OCI-LY7 (cell line): ENCODE measurements at regions not wholly inside any gene's neighbourhood (a gene's known extent, or its start where the extent isn't known, plus 50 kb on each side); places are given as distances from the start of the nearest gene placed in this dataset.

ENCODE experiments used
- BruUV-seq: library from RNA; stranded (reverse); fragments of 400-500 nt; replicated peaks from 2 replicates; lab custom pipeline; 2021; lab: Mats Ljungman, UMichigan
- CTCF ChIA-PET: fragments of 300-600 bp; sonication (Branson Sonifier 250); formaldehyde crosslinking; loops from one replicate; lab custom pipeline; 2022; ENCODE audit warnings: antibody characterized with exemption; ENCODE audit not compliant: unreplicated experiment; lab: Charles Lee
- POLR2A ChIA-PET: fragments of 300-600 bp; sonication (Branson Sonifier 250); formaldehyde crosslinking; loops from one replicate; lab custom pipeline; 2022; ENCODE audit warnings: antibody characterized with exemption; lab: Charles Lee
- DNase-seq: peaks from one replicate; pipeline ENCODE4 v3.0.0-alpha.2; 2015; ENCODE audit warnings: low spot score
- H2AFZ ChIP-seq: fragments of 200-600 bp; sonication (generic), shearing (Covaris generic); 2 replicates; pipeline ENCODE4 v1.6.1; 2014; ENCODE audit warnings: mild to moderate bottlenecking, antibody characterized with exemption, low read length, moderate library complexity
- H3K27ac ChIP-seq: fragments of 200-600 bp; sonication (generic); 2 replicates; pipeline ENCODE4 v1.5.1; 2014; ENCODE audit warnings: mixed run types, low read depth, mild to moderate bottlenecking, moderate library complexity, low read length, inconsistent platforms; ENCODE audit not compliant: poor library complexity, severe bottlenecking
- H3K36me3 ChIP-seq: fragments of 200-600 bp; sonication (generic); 2 replicates; pipeline ENCODE4 v1.6.1; 2014; ENCODE audit warnings: mild to moderate bottlenecking, antibody characterized with exemption, low read length, moderate library complexity, mixed read lengths; ENCODE audit not compliant: insufficient read depth
- H3K4me1 ChIP-seq: fragments of 200-600 bp; sonication (generic); 2 replicates; pipeline ENCODE4 v1.5.1; 2014; ENCODE audit warnings: mild to moderate bottlenecking, low read length; ENCODE audit not compliant: insufficient read depth, poor library complexity, severe bottlenecking
- H3K4me2 ChIP-seq: fragments of 200-600 bp; sonication (generic); 2 replicates; pipeline ENCODE4 v1.6.1; 2014; ENCODE audit warnings: mild to moderate bottlenecking, low read length
- H3K4me3 ChIP-seq: fragments of 200-600 bp; sonication (generic); 2 replicates; pipeline ENCODE4 v1.5.1; 2014; ENCODE audit warnings: mild to moderate bottlenecking, low read depth, low read length; ENCODE audit not compliant: poor library complexity, severe bottlenecking
- H3K79me2 ChIP-seq: fragments of 200-600 bp; sonication (generic); 2 replicates; pipeline ENCODE4 v1.6.1; 2016; ENCODE audit warnings: low read depth, mild to moderate bottlenecking, low read length, moderate library complexity, mixed read lengths; ENCODE audit not compliant: insufficient read depth
- H3K9me2 ChIP-seq: fragments of 200-600 bp; sonication (generic); 2 replicates; pipeline ENCODE4 v1.6.1; 2016; ENCODE audit warnings: mild to moderate bottlenecking, low read length, mixed read lengths; ENCODE audit not compliant: insufficient read depth
- H3K9me3 ChIP-seq: fragments of 200-600 bp; sonication (generic); 2 replicates; pipeline ENCODE4 v1.6.1; 2014; ENCODE audit warnings: mild to moderate bottlenecking, mixed run types, low read length, mixed read lengths
- H4K20me1 ChIP-seq: fragments of 200-600 bp; sonication (generic); 2 replicates; pipeline ENCODE4 v1.6.1; 2014; ENCODE audit warnings: mild to moderate bottlenecking, antibody characterized with exemption, low read length, moderate library complexity, mixed read lengths; ENCODE audit not compliant: insufficient read depth
- EZH2phosphoT487 ChIP-seq: fragments of 200-600 bp; sonication (generic); IDR thresholded peaks from 2 replicates; pipeline ENCODE4 v1.6.1; 2018; ENCODE audit warnings: low read depth, borderline replicate concordance, mild to moderate bottlenecking, mixed run types, antibody characterized with exemption, low read length, moderate library complexity, mixed read lengths
- intact Hi-C: fragments of 100-400 bp; cut with micrococcal nuclease; formaldehyde crosslinking; loops from one replicate; pipeline ENCODE4 v1.10.0; 2022; ENCODE audit not compliant: unreplicated experiment
- TF ChIP-seq, protein P1 (sequence below): fragments of 200-600 bp; sonication (generic); conservative IDR thresholded peaks from 2 replicates; pipeline ENCODE4 v1.5.1; 2014; ENCODE audit warnings: mild to moderate bottlenecking, antibody characterized with exemption, low read length, moderate library complexity, mixed read lengths

DNA sequence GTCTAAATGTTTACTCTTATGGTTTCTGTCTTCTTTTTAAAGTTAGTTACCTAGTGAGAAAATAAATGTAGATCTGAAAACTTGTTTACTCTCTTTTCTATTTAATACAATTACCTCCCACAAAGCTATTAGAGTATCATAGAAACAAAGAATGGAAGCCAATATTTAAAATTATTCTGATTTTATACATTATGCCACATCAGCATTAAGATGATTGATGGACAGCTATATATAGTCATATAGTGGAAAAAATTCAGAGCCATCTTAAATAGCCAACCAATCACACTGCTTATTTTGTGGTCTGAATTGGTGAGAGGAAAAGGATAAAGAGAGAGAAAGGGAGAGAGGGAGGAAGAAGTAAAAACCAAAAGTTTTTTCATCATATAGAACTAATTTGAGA is 1101.8 kb downstream of the PCDH19 start:
- no TSS peak for BruUV-seq
- POLR2A ChIA-PET: interaction anchor here (0.5 kb wide), 1 partner anchor 16 kb away, joined by 4 read pairs; no protein-coding TSS in a partner anchor
- TF ChIP-seq, protein P1, sequence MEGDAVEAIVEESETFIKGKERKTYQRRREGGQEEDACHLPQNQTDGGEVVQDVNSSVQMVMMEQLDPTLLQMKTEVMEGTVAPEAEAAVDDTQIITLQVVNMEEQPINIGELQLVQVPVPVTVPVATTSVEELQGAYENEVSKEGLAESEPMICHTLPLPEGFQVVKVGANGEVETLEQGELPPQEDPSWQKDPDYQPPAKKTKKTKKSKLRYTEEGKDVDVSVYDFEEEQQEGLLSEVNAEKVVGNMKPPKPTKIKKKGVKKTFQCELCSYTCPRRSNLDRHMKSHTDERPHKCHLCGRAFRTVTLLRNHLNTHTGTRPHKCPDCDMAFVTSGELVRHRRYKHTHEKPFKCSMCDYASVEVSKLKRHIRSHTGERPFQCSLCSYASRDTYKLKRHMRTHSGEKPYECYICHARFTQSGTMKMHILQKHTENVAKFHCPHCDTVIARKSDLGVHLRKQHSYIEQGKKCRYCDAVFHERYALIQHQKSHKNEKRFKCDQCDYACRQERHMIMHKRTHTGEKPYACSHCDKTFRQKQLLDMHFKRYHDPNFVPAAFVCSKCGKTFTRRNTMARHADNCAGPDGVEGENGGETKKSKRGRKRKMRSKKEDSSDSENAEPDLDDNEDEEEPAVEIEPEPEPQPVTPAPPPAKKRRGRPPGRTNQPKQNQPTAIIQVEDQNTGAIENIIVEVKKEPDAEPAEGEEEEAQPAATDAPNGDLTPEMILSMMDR: no peak
- TF ChIP-seq EZH2phosphoT487: no peak

DNA sequence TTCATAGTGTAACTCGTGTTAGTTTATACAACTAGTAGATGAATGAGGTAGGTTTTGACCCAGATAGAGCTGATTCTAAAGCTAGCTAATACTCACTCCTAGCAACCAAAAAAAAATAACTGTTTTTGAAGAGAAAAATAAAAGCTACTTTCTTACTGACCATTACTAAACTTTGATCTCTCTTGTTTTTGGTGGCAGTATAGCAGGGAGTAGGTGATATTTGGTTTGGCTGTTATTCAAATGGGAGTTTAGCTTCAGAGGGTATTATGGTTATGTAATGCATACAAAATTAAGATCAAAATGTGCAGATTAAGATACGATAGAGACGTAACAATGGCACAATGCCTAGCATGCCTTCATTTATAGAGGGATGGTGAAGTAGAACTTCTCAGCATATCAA is 1104.5 kb downstream of the PCDH19 start:
- BruUV-seq: no TSS peak
- H3K9me3 ChIP-seq: no peaks in the 10 kb centered on the region
- no peak overlapping the region for H2AFZ ChIP-seq
- no peak overlapping the region for H3K27ac ChIP-seq
- POLR2A ChIA-PET: no interaction called here
- H3K36me3 ChIP-seq: no peaks in the 10 kb centered on the region
- intact Hi-C loops: no loop called here
- DNase-seq: no peak
- no peaks in the 10 kb centered on the region for H3K79me2 ChIP-seq
- H3K4me2 ChIP-seq: no peak overlapping the region
- TF ChIP-seq, protein P1: no peak
- TF ChIP-seq EZH2phosphoT487: no peak
- no peaks in the 10 kb centered on the region for H4K20me1 ChIP-seq
- H3K4me3 ChIP-seq: no peak overlapping the region
- CTCF ChIA-PET: no interaction called here
- H3K4me1 ChIP-seq: no peaks in the 10 kb centered on the region
- H3K9me2 ChIP-seq: no peaks in the 10 kb centered on the region

More for the DNA sequence above, 1101.8 kb downstream of the PCDH19 start:
- Histone ChIP-seq H3K9me3 (no peaks in the 10 kb centered on the region), H3K9me2 (no peaks in the 10 kb centered on the region), H3K4me1 (no peaks in the 10 kb centered on the region), H3K27ac (no peak overlapping the region), H3K79me2 (no peaks in the 10 kb centered on the region), H4K20me1 (no peaks in the 10 kb centered on the region), H3K4me2 (no peak overlapping the region), H2AFZ (no peak overlapping the region), H3K4me3 (no peak overlapping the region), H3K36me3 (no peaks in the 10 kb centered on the region)
- intact Hi-C loops: no loop called here
- CTCF ChIA-PET: no interaction called here
- DNase-seq: no peak

DNA sequence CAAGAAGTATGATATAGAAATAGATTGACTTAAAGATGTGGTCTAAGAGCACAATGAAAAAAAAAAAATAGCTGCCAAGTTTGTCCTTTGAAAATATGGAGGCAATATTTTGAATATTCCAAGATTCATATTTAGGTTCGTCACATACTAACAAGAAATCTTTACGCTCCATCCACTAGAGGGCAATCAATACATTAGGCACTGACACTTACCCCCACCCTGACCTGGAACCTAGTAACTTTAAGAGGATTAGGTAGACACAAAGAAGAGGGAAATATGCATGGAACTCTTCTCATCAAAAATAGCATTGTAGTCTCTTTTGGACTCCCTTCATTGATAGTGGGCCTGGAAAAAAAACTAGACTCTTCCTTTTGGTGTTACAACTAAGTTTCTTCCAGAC is 1108.1 kb downstream of the PCDH19 start:
- H3K79me2 ChIP-seq: no peaks in the 10 kb centered on the region
- H3K4me3 ChIP-seq: no peak overlapping the region
- CTCF ChIA-PET: no interaction called here
- POLR2A ChIA-PET: no interaction called here
- peak; percentile 7 for DNase-seq
- H2AFZ ChIP-seq: no peak overlapping the region
- TF ChIP-seq EZH2phosphoT487: no peak
- TF ChIP-seq, protein P1: peak; percentile 63
- intact Hi-C loops: no loop called here
- no peak overlapping the region for H3K27ac ChIP-seq
- H3K36me3 ChIP-seq: no peaks in the 10 kb centered on the region
- H3K9me3 ChIP-seq: no peaks in the 10 kb centered on the region
- no peaks in the 10 kb centered on the region for H3K4me1 ChIP-seq
- H3K4me2 ChIP-seq: no peak overlapping the region
- no TSS peak for BruUV-seq
- H4K20me1 ChIP-seq: no peaks in the 10 kb centered on the region
- H3K9me2 ChIP-seq: no peaks in the 10 kb centered on the region
